ENCODE measurements at regions not wholly inside any gene's neighbourhood (a gene's known extent, or its start where the extent isn't known, plus 50 kb on each side); places are given as distances from the start of the nearest gene placed in this dataset.
A peak's percentile ranks its signal among the peaks of the same experiment; 100 is the strongest.

DNA sequence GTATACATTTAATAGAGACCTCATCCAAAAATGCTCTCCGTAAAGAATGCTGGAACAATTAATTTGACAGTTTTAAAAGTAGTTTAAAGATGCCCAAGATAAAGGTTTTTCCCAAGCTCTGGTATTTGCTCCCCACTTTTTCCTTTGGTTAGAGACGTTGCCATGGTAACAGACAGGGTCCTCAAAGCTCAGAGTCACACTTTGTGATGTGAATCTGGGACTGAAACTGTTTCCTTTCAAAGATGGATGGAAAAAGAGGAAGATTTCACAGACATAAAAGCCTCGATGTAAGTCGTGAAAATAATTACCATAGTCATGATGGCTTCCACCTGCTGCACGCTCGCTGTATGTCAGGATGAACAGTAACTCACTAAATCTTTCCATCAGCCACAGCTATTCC, 229.5 kb downstream of the MSX2 start:
- in situ Hi-C loops (cut with MboI) = loop anchor here (10.0 kb wide), 1 partner anchor 491 kb away; the partner anchor contains the start of gene DRD1
- H3K27me3 ChIP-seq (replicated peaks; ENCODE audit: insufficient read depth) = 0 out of 2 replicates have a peak, but pooled peaks cover 2% of the 10 kb centered on the region
- WGBS, 2 experiments (ENCODE audit: low coverage in 1 of 2, low lambda C conversion rate in 2 of 2, missing lambda C conversion rate in 2 of 2) = 5 to 9% methylated on average over 6 of the region's 6 CpGs
- no peak overlapping the region for H3K4me2 ChIP-seq (ENCODE audit: unreplicated experiment)
- no peaks in the 10 kb centered on the region for H3K4me1 ChIP-seq (ENCODE audit: insufficient read depth)
- no peak for DNase-seq
- H4K20me1 ChIP-seq (ENCODE audit: insufficient read depth) = no peaks in the 10 kb centered on the region
- H3K9me2 ChIP-seq (ENCODE audit: insufficient read depth) = no peaks in the 10 kb centered on the region
- H3F3A ChIP-seq (ENCODE audit: insufficient read depth) = no peaks in the 10 kb centered on the region
- no peak overlapping the region for H2AFZ ChIP-seq
- H3K9me3 ChIP-seq (ENCODE audit: low read depth) = no peaks in the 10 kb centered on the region
- no peak overlapping the region for H3K4me3 ChIP-seq
- no peaks in the 10 kb centered on the region for H3K79me2 ChIP-seq (ENCODE audit: insufficient read depth)
- no peak overlapping the region for H3K9ac ChIP-seq
- no peak for TF ChIP-seq EZH2 (IDR thresholded peaks at IDR 0.05; ENCODE audit: insufficient read depth, poor library complexity, severe bottlenecking)
- no peak for TF ChIP-seq EZH2phosphoT487 (IDR thresholded peaks at IDR 0.05; ENCODE audit: insufficient read depth, low read depth)
- H3K27ac ChIP-seq = no peak overlapping the region
- H3K36me3 ChIP-seq (ENCODE audit: low read depth) = no peaks in the 10 kb centered on the region

DNA sequence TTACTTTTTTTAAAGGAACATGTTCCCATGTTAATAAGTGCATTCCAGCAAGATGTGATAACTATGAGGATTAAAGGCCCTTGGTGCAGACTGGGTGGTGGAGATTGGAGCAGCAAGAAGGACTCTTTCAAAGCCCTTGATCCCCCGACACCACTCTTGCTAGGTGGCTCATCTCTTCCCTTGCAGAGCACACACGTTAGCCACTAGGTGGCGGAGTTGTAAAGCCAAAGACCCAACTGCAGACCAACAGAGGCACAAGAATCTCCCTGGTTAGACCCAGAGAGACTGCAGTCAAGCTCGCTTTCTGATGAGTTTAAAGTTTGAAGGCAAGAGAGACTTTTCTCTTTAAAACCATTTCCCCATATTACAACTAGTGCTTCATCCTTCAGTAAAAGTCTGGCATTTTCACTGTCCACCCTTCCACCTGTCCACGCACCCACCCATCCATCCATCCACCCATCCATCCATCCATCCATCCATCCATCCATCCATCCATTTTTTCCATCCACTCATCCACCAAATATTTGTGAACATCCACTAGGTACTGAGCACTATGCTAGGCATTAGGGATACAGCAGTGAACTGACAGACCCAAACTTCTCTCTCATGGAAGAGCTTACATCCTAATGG, 226.9 kb downstream of the MSX2 start:
- no peaks in the 10 kb centered on the region for H4K20me1 ChIP-seq (ENCODE audit: insufficient read depth)
- H3K27ac ChIP-seq = no peak overlapping the region
- 10 to 16% methylated on average over 5 of the region's 5 CpGs for WGBS, 2 experiments (ENCODE audit: low coverage in 1 of 2, low lambda C conversion rate in 2 of 2, missing lambda C conversion rate in 2 of 2)
- no peaks in the 10 kb centered on the region for H3K9me3 ChIP-seq (ENCODE audit: low read depth)
- H3K27me3 ChIP-seq (replicated peaks; ENCODE audit: insufficient read depth) = 0 out of 2 replicates have a peak, but pooled peaks cover 6% of the 10 kb centered on the region
- H3K9me2 ChIP-seq (ENCODE audit: insufficient read depth) = no peaks in the 10 kb centered on the region
- no peak overlapping the region for H3K4me2 ChIP-seq (ENCODE audit: unreplicated experiment)
- no peak overlapping the region for H2AFZ ChIP-seq
- peak; percentile 82 for DNase-seq
- H3K36me3 ChIP-seq (ENCODE audit: low read depth) = no peaks in the 10 kb centered on the region
- in situ Hi-C loops (cut with MboI) = loop anchor here (10.0 kb wide), 1 partner anchor 494 kb away; the partner anchor contains the start of gene DRD1
- no peak overlapping the region for H3K9ac ChIP-seq
- TF ChIP-seq EZH2phosphoT487 (IDR thresholded peaks at IDR 0.05; ENCODE audit: insufficient read depth, low read depth) = no peak
- no peak for TF ChIP-seq EZH2 (IDR thresholded peaks at IDR 0.05; ENCODE audit: insufficient read depth, poor library complexity, severe bottlenecking)
- no peaks in the 10 kb centered on the region for H3K4me1 ChIP-seq (ENCODE audit: insufficient read depth)
- no peaks in the 10 kb centered on the region for H3F3A ChIP-seq (ENCODE audit: insufficient read depth)
- no peak overlapping the region for H3K4me3 ChIP-seq
- no peaks in the 10 kb centered on the region for H3K79me2 ChIP-seq (ENCODE audit: insufficient read depth)

DNA sequence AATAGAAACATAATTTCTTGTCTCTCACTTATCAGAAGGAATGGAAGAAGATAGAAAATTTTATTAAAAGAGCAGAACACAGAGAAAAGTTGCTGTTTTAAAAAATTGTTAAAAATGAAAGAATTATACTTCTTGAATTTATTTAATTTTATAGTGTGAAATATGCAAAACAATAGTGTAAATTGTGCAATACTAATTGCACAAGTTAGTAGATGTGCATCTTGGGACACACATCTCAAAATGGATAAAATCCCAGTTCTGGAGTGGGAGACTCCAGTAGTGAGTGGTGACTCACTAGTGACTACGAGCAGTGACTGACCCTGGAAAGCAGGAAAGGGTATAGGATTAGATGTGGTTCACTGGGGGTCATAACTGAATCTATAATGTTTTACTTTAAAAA, 223.2 kb downstream of the MSX2 start:
- no peak for TF ChIP-seq EZH2 (IDR thresholded peaks at IDR 0.05; ENCODE audit: insufficient read depth, poor library complexity, severe bottlenecking)
- no peak for TF ChIP-seq EZH2phosphoT487 (IDR thresholded peaks at IDR 0.05; ENCODE audit: insufficient read depth, low read depth)
- H3K9ac ChIP-seq = no peak overlapping the region
- H3K79me2 ChIP-seq (ENCODE audit: insufficient read depth) = no peaks in the 10 kb centered on the region
- H3K4me1 ChIP-seq (ENCODE audit: insufficient read depth) = no peaks in the 10 kb centered on the region
- H3K27ac ChIP-seq = no peak overlapping the region
- 6 to 28% methylated on average over 1 of the region's 1 CpG for WGBS, 2 experiments (ENCODE audit: low coverage in 1 of 2, low lambda C conversion rate in 2 of 2, missing lambda C conversion rate in 2 of 2)
- H3K36me3 ChIP-seq (ENCODE audit: low read depth) = no peaks in the 10 kb centered on the region
- H3K9me3 ChIP-seq (ENCODE audit: low read depth) = no peaks in the 10 kb centered on the region
- in situ Hi-C loops (cut with MboI) = no loop called here
- no peak overlapping the region for H3K4me3 ChIP-seq
- no peaks in the 10 kb centered on the region for H3F3A ChIP-seq (ENCODE audit: insufficient read depth)
- H4K20me1 ChIP-seq (ENCODE audit: insufficient read depth) = no peaks in the 10 kb centered on the region
- H3K9me2 ChIP-seq (ENCODE audit: insufficient read depth) = no peaks in the 10 kb centered on the region
- peaks cover 11% of the 10 kb centered on the region; the same call in 1 of the 2 replicates for H3K27me3 ChIP-seq (replicated peaks; ENCODE audit: insufficient read depth)
- peak; percentile 17 for DNase-seq
- no peak overlapping the region for H2AFZ ChIP-seq
- no peak overlapping the region for H3K4me2 ChIP-seq (ENCODE audit: unreplicated experiment)

DNA sequence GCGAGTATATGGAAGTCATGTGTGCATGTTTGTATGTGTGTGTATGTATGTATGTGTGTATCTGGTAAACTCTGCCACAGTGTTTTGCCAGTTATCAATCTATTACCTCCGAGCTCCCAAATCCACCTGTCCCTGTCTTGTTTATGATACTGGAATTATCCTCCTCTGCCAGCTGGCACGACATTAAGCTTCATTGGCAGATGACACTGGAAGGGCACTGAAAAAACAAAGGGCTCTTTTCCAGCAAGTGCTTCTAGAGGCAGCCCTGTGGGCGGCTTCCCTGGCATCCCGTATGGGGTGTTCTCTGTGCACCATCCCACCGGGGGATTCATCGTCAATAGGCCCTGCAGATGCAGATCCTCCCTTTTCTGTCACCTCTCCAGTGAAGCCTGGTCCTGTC, 221.5 kb downstream of the MSX2 start:
- in situ Hi-C loops (cut with MboI) = no loop called here

More for the DNA sequence above, 221.5 kb downstream of the MSX2 start:
- DNase-seq = no peak
- no peak for TF ChIP-seq EZH2phosphoT487 (IDR thresholded peaks at IDR 0.05; ENCODE audit: insufficient read depth, low read depth)
- TF ChIP-seq EZH2 (IDR thresholded peaks at IDR 0.05; ENCODE audit: insufficient read depth, poor library complexity, severe bottlenecking) = no peak
- peaks cover 11% of the 10 kb centered on the region; the same call in 1 of the 2 replicates for H3K27me3 ChIP-seq (replicated peaks; ENCODE audit: insufficient read depth)
- no peaks in the 10 kb centered on the region for H3K36me3 ChIP-seq (ENCODE audit: low read depth)
- H3K9me2 ChIP-seq (ENCODE audit: insufficient read depth) = no peaks in the 10 kb centered on the region
- H3K79me2 ChIP-seq (ENCODE audit: insufficient read depth) = no peaks in the 10 kb centered on the region
- H3K4me1 ChIP-seq (ENCODE audit: insufficient read depth) = no peaks in the 10 kb centered on the region
- H2AFZ ChIP-seq = no peak overlapping the region
- H4K20me1 ChIP-seq (ENCODE audit: insufficient read depth) = no peaks in the 10 kb centered on the region
- no peak overlapping the region for H3K4me2 ChIP-seq (ENCODE audit: unreplicated experiment)
- H3F3A ChIP-seq (ENCODE audit: insufficient read depth) = no peaks in the 10 kb centered on the region
- no peak overlapping the region for H3K9ac ChIP-seq
- no peaks in the 10 kb centered on the region for H3K9me3 ChIP-seq (ENCODE audit: low read depth)
- 39 to 49% methylated on average over 7 of the region's 7 CpGs for WGBS, 2 experiments (ENCODE audit: low coverage in 1 of 2, low lambda C conversion rate in 2 of 2, missing lambda C conversion rate in 2 of 2)
- H3K4me3 ChIP-seq = no peak overlapping the region
- H3K27ac ChIP-seq = no peak overlapping the region
